Sigmoid colon (tissue), 6 donors: ENCODE measurements at regions not wholly inside any gene's neighbourhood (a gene's known extent, or its start where the extent isn't known, plus 50 kb on each side); places are given as distances from the start of the nearest gene placed in this dataset.

ENCODE experiments used
- DNase-seq: peaks from one replicate; pipeline ENCODE4 v3.0.0-alpha.2; 2019
- H3K27ac ChIP-seq, 4 donors: fragments of 200-600 bp; sonication (generic); one replicate each; pipeline ENCODE4 v1.5.1; 2016 to 2019; ENCODE audit warnings: mild to moderate bottlenecking in 1 of 4
- H3K27me3 ChIP-seq, 3 donors: fragments of 200-600 bp; sonication (generic); one replicate each; pipeline ENCODE4 v1.5.1; 2019; ENCODE audit warnings: mild to moderate bottlenecking in 1 of 3
- H3K36me3 ChIP-seq, 4 donors: fragments of 200-600 bp; sonication (generic); one replicate each; pipeline ENCODE4 v1.5.1; 2016 to 2019
- H3K4me1 ChIP-seq, 4 donors: fragments of 200-600 bp; sonication (generic); one replicate each; pipeline ENCODE4 v1.5.1; 2017 to 2019
- H3K4me3 ChIP-seq, 4 donors: fragments of 200-600 bp; sonication (generic); one replicate each; pipeline ENCODE4 v1.5.1; 2017 to 2019; ENCODE audit warnings: mild to moderate bottlenecking in 2 of 4, moderate library complexity in 1 of 4
- H3K9me3 ChIP-seq, 4 donors: fragments of 200-600 bp in 3 of 4; sonication (generic) in 3 of 4; one replicate each; pipeline versions ENCODE4 v1.5.1 to v1.6.1; 2013 to 2019
- CTCF ChIP-seq, 4 experiments: fragments of 450-650 bp in 3 of 4; fragments of 200-600 bp in 1 of 4; IDR thresholded peaks; one replicate each; pipeline ENCODE4 v1.5.1; 2016 to 2019; ENCODE audit warnings: antibody characterized with exemption in 4 of 4, mild to moderate bottlenecking in 3 of 4, moderate library complexity in 2 of 4
- EP300 ChIP-seq, 4 donors: sonication (generic); formaldehyde crosslinking; IDR thresholded peaks; one replicate each; pipeline ENCODE4 v1.6.1; 2017; ENCODE audit warnings: antibody characterized with exemption in 4 of 4
- POLR2A ChIP-seq, 2 donors: fragments of 450-650 bp; IDR thresholded peaks; one replicate each; pipeline ENCODE4 v1.6.1; 2016; ENCODE audit warnings: antibody characterized with exemption in 2 of 2, mild to moderate bottlenecking in 2 of 2, moderate library complexity in 2 of 2
- POLR2AphosphoS5 ChIP-seq, 4 donors: sonication (generic); formaldehyde crosslinking; IDR thresholded peaks; one replicate each; pipeline ENCODE4 v1.6.1; 2017; ENCODE audit warnings: antibody characterized with exemption in 4 of 4
- WGBS, 2 donors: extraction: QIAGEN DNeasy Blood & Tissue Kit; methylation state at CpG; one replicate each; pipeline ENCODE4 v1.1.7; 2013; 5-methylcytosine and 5-hydroxymethylcytosine counted together
- intact Hi-C: fragments of 100-400 bp; cut with DNase I; formaldehyde crosslinking; loops from one replicate; pipeline ENCODE4 v1.15.1; 2023
- donor health status: healthy with polysubstance abuse.
- donor health status: healthy.

GRCh38 chr5:60332244-60333004 is 367.5 kb downstream of the DEPDC1B start:
- WGBS, 2 donors = 82% methylated on average over 2 of the region's 2 CpGs
- Histone ChIP-seq H3K27ac (peak overlapping the region in 1 of 4 donors; percentile 80), H3K4me1 (peaks cover 0 to 55% (median 32%) of the 10 kb centered on the region in 4 donors), H3K36me3 (no peaks in the 10 kb centered on the region), H3K4me3 (no peak overlapping the region), H3K27me3 (no peaks in the 10 kb centered on the region), H3K9me3 (no peaks in the 10 kb centered on the region)
- TF ChIP-seq POLR2AphosphoS5 (IDR thresholded peaks at IDR 0.05) (no peak), EP300 (IDR thresholded peaks at IDR 0.05) (no peak), POLR2A (IDR thresholded peaks at IDR 0.05) (no peak), CTCF (IDR thresholded peaks at IDR 0.05) (no peak)
- intact Hi-C loops = no loop called here
- no peak for DNase-seq

- 87 to 88% methylated on average over 3 of the region's 3 CpGs for WGBS, 2 donors
- DNase-seq = no peak
- Histone ChIP-seq H3K27ac (no peak overlapping the region), H3K36me3 (no peaks in the 10 kb centered on the region), H3K9me3 (peaks cover 0 to 4% (median 2%) of the 10 kb centered on the region in 4 donors), H3K4me3 (no peak overlapping the region), H3K4me1 (peaks cover 0 to 38% (median 24%) of the 10 kb centered on the region in 4 donors), H3K27me3 (no peaks in the 10 kb centered on the region)
- intact Hi-C loops = no loop called here
- no peak for TF ChIP-seq EP300 (IDR thresholded peaks at IDR 0.05)
- no peak for TF ChIP-seq CTCF (IDR thresholded peaks at IDR 0.05)
- no peak for TF ChIP-seq POLR2AphosphoS5 (IDR thresholded peaks at IDR 0.05)
- TF ChIP-seq POLR2A (IDR thresholded peaks at IDR 0.05) = no peak
Observed at GRCh38 chr5:60330236-60330635, 369.7 kb downstream of the DEPDC1B start.

GRCh38 chr5:60325870-60326269 is 374.1 kb downstream of the DEPDC1B start:
- intact Hi-C loops = no loop called here
- Histone ChIP-seq H3K36me3 (no peaks in the 10 kb centered on the region), H3K27me3 (no peaks in the 10 kb centered on the region), H3K27ac (peak overlapping the region in 2 of 4 donors; percentile 41 to 50), H3K4me3 (no peak overlapping the region), H3K9me3 (peaks cover 0 to 7% (median 3%) of the 10 kb centered on the region in 4 donors), H3K4me1 (peaks cover 0 to 8% (median 6%) of the 10 kb centered on the region in 4 donors)
- TF ChIP-seq POLR2A (IDR thresholded peaks at IDR 0.05) = no peak
- no peak for TF ChIP-seq CTCF (IDR thresholded peaks at IDR 0.05)
- TF ChIP-seq POLR2AphosphoS5 (IDR thresholded peaks at IDR 0.05) = peak; percentile 49 to 86 (median 78)
- peak in 2 of 4 donors; percentile 15 to 51 for TF ChIP-seq EP300 (IDR thresholded peaks at IDR 0.05)
- DNase-seq = no peak
- WGBS, 2 donors = 22 to 68% methylated on average over 2 of the region's 2 CpGs

- no peak for DNase-seq
- H3K36me3 ChIP-seq = no peaks in the 10 kb centered on the region
- no peak overlapping the region for H3K4me3 ChIP-seq
- WGBS, 2 donors = 69 to 74% methylated on average over 3 of the region's 3 CpGs
- peaks cover 0 to 8% (median 6%) of the 10 kb centered on the region in 4 donors for H3K4me1 ChIP-seq
- H3K27me3 ChIP-seq = no peaks in the 10 kb centered on the region
- intact Hi-C loops = no loop called here
- TF ChIP-seq POLR2A (IDR thresholded peaks at IDR 0.05) (no peak), CTCF (IDR thresholded peaks at IDR 0.05) (no peak), POLR2AphosphoS5 (IDR thresholded peaks at IDR 0.05) (no peak)
- peaks cover 0 to 7% (median 3%) of the 10 kb centered on the region in 4 donors for H3K9me3 ChIP-seq
- H3K27ac ChIP-seq = no peak overlapping the region
Observed at GRCh38 chr5:60323596-60323995, 376.4 kb downstream of the DEPDC1B start.
